ENCODE measurements at regions not wholly inside any gene's neighbourhood (a gene's known extent, or its start where the extent isn't known, plus 50 kb on each side); places are given as distances from the start of the nearest gene placed in this dataset.

- H3K79me2 ChIP-seq (ENCODE audit: low read length): no peaks in the 10 kb centered on the region
- peak overlapping the region; percentile 79 for H2AFZ ChIP-seq (ENCODE audit: low read length)
- H3K4me2 ChIP-seq (ENCODE audit: low read depth, low read length, poor library complexity, severe bottlenecking): no peak overlapping the region
Measured at GRCh38 chr14:31927348-31927832, 149.7 kb upstream of the ARHGAP5 start.

GRCh38 chr14:31930070-31930469 lies 147.0 kb upstream of the ARHGAP5 start:
- no peak overlapping the region for H3K27ac ChIP-seq (ENCODE audit: low read length)
- H3K4me1 ChIP-seq (ENCODE audit: low read length): peaks cover 24% of the 10 kb centered on the region
- H3K4me2 ChIP-seq (ENCODE audit: low read depth, low read length, poor library complexity, severe bottlenecking): no peak overlapping the region
- no peaks in the 10 kb centered on the region for H3K27me3 ChIP-seq (ENCODE audit: low read length)
- no peaks in the 10 kb centered on the region for H3K79me2 ChIP-seq (ENCODE audit: low read length)
- no peak overlapping the region for H3K4me3 ChIP-seq (ENCODE audit: low read length)
- H3K9ac ChIP-seq (ENCODE audit: low read length): no peak overlapping the region
- no peaks in the 10 kb centered on the region for H4K20me1 ChIP-seq (ENCODE audit: insufficient read depth, low read depth, low read length)
- H3K36me3 ChIP-seq (ENCODE audit: insufficient read depth, low read length): no peaks in the 10 kb centered on the region
- no peaks in the 10 kb centered on the region for H3K9me2 ChIP-seq (replicated peaks; ENCODE audit: insufficient read depth, low read length)
- no peak for DNase-seq
- H3K9me3 ChIP-seq (ENCODE audit: low read length): no peaks in the 10 kb centered on the region
- H2AFZ ChIP-seq (ENCODE audit: low read length): no peak overlapping the region

More at GRCh38 chr14:31927348-31927832, 149.7 kb upstream of the ARHGAP5 start:
- peak overlapping the region; percentile 14 for H3K27ac ChIP-seq (ENCODE audit: low read length)
- H3K4me1 ChIP-seq (ENCODE audit: low read length): peaks cover 33% of the 10 kb centered on the region
- no peaks in the 10 kb centered on the region for H3K9me2 ChIP-seq (replicated peaks; ENCODE audit: insufficient read depth, low read length)
- H3K27me3 ChIP-seq (ENCODE audit: low read length): no peaks in the 10 kb centered on the region
- no peaks in the 10 kb centered on the region for H4K20me1 ChIP-seq (ENCODE audit: insufficient read depth, low read depth, low read length)
- H3K4me3 ChIP-seq (ENCODE audit: low read length): no peak overlapping the region
- peak overlapping the region; percentile 21; the same call in 1 of the 2 replicates for H3K9ac ChIP-seq (ENCODE audit: low read length)
- no peak for DNase-seq
- H3K36me3 ChIP-seq (ENCODE audit: insufficient read depth, low read length): no peaks in the 10 kb centered on the region
- no peaks in the 10 kb centered on the region for H3K9me3 ChIP-seq (ENCODE audit: low read length)

GRCh38 chr14:31930493-31931240 lies 146.4 kb upstream of the ARHGAP5 start:
- Histone ChIP-seq H3K36me3 (ENCODE audit: insufficient read depth, low read length) (no peaks in the 10 kb centered on the region), H4K20me1 (ENCODE audit: insufficient read depth, low read depth, low read length) (no peaks in the 10 kb centered on the region), H3K27ac (ENCODE audit: low read length) (no peak overlapping the region), H3K9me3 (ENCODE audit: low read length) (no peaks in the 10 kb centered on the region), H3K4me1 (ENCODE audit: low read length) (peaks cover 24% of the 10 kb centered on the region), H2AFZ (ENCODE audit: low read length) (no peak overlapping the region), H3K9me2 (replicated peaks; ENCODE audit: insufficient read depth, low read length) (no peaks in the 10 kb centered on the region), H3K79me2 (ENCODE audit: low read length) (no peaks in the 10 kb centered on the region), H3K4me2 (ENCODE audit: low read depth, low read length, poor library complexity, severe bottlenecking) (no peak overlapping the region), H3K4me3 (ENCODE audit: low read length) (no peak overlapping the region), H3K9ac (ENCODE audit: low read length) (no peak overlapping the region), H3K27me3 (ENCODE audit: low read length) (no peaks in the 10 kb centered on the region)
- no peak for DNase-seq

- Histone ChIP-seq H3K4me3 (ENCODE audit: low read length) (no peak overlapping the region), H3K79me2 (ENCODE audit: low read length) (no peaks in the 10 kb centered on the region), H4K20me1 (ENCODE audit: insufficient read depth, low read depth, low read length) (no peaks in the 10 kb centered on the region), H3K4me2 (ENCODE audit: low read depth, low read length, poor library complexity, severe bottlenecking) (no peak overlapping the region), H3K27me3 (ENCODE audit: low read length) (no peaks in the 10 kb centered on the region), H2AFZ (ENCODE audit: low read length) (no peak overlapping the region), H3K4me1 (ENCODE audit: low read length) (peaks cover 18% of the 10 kb centered on the region), H3K9me3 (ENCODE audit: low read length) (no peaks in the 10 kb centered on the region), H3K27ac (ENCODE audit: low read length) (no peak overlapping the region), H3K36me3 (ENCODE audit: insufficient read depth, low read length) (no peaks in the 10 kb centered on the region), H3K9me2 (replicated peaks; ENCODE audit: insufficient read depth, low read length) (no peaks in the 10 kb centered on the region), H3K9ac (ENCODE audit: low read length) (no peak overlapping the region)
- no peak for DNase-seq
Measured at GRCh38 chr14:31932675-31933074, 144.4 kb upstream of the ARHGAP5 start.

GRCh38 chr14:31933716-31934115 lies 143.4 kb upstream of the ARHGAP5 start:
- H3K4me1 ChIP-seq (ENCODE audit: low read length): peaks cover 17% of the 10 kb centered on the region
- no peak overlapping the region for H3K4me2 ChIP-seq (ENCODE audit: low read depth, low read length, poor library complexity, severe bottlenecking)
- no peak overlapping the region for H3K9ac ChIP-seq (ENCODE audit: low read length)
- H4K20me1 ChIP-seq (ENCODE audit: insufficient read depth, low read depth, low read length): no peaks in the 10 kb centered on the region
- no peaks in the 10 kb centered on the region for H3K79me2 ChIP-seq (ENCODE audit: low read length)
- H3K9me3 ChIP-seq (ENCODE audit: low read length): no peaks in the 10 kb centered on the region
- H3K36me3 ChIP-seq (ENCODE audit: insufficient read depth, low read length): no peaks in the 10 kb centered on the region
- DNase-seq: no peak
- no peaks in the 10 kb centered on the region for H3K9me2 ChIP-seq (replicated peaks; ENCODE audit: insufficient read depth, low read length)
- no peak overlapping the region for H2AFZ ChIP-seq (ENCODE audit: low read length)
- H3K27me3 ChIP-seq (ENCODE audit: low read length): no peaks in the 10 kb centered on the region
- H3K27ac ChIP-seq (ENCODE audit: low read length): no peak overlapping the region
- no peak overlapping the region for H3K4me3 ChIP-seq (ENCODE audit: low read length)

- H3K27me3 ChIP-seq (ENCODE audit: low read length): no peaks in the 10 kb centered on the region
- no peak for DNase-seq
- H3K79me2 ChIP-seq (ENCODE audit: low read length): no peaks in the 10 kb centered on the region
- H3K27ac ChIP-seq (ENCODE audit: low read length): no peak overlapping the region
- no peaks in the 10 kb centered on the region for H3K9me3 ChIP-seq (ENCODE audit: low read length)
- H3K9me2 ChIP-seq (replicated peaks; ENCODE audit: insufficient read depth, low read length): no peaks in the 10 kb centered on the region
- no peak overlapping the region for H3K9ac ChIP-seq (ENCODE audit: low read length)
- H4K20me1 ChIP-seq (ENCODE audit: insufficient read depth, low read depth, low read length): no peaks in the 10 kb centered on the region
- no peaks in the 10 kb centered on the region for H3K36me3 ChIP-seq (ENCODE audit: insufficient read depth, low read length)
- peaks cover 17% of the 10 kb centered on the region for H3K4me1 ChIP-seq (ENCODE audit: low read length)
- no peak overlapping the region for H2AFZ ChIP-seq (ENCODE audit: low read length)
- H3K4me3 ChIP-seq (ENCODE audit: low read length): no peak overlapping the region
- H3K4me2 ChIP-seq (ENCODE audit: low read depth, low read length, poor library complexity, severe bottlenecking): no peak overlapping the region
Measured at GRCh38 chr14:31934767-31935266, 142.3 kb upstream of the ARHGAP5 start.

- Histone ChIP-seq H4K20me1 (ENCODE audit: insufficient read depth, low read depth, low read length) (no peaks in the 10 kb centered on the region), H3K4me1 (ENCODE audit: low read length) (peaks cover 17% of the 10 kb centered on the region), H3K4me2 (ENCODE audit: low read depth, low read length, poor library complexity, severe bottlenecking) (no peak overlapping the region), H3K9me2 (replicated peaks; ENCODE audit: insufficient read depth, low read length) (no peaks in the 10 kb centered on the region), H3K9ac (ENCODE audit: low read length) (no peak overlapping the region), H3K27me3 (ENCODE audit: low read length) (no peaks in the 10 kb centered on the region), H3K27ac (ENCODE audit: low read length) (no peak overlapping the region), H2AFZ (ENCODE audit: low read length) (no peak overlapping the region), H3K36me3 (ENCODE audit: insufficient read depth, low read length) (no peaks in the 10 kb centered on the region), H3K79me2 (ENCODE audit: low read length) (no peaks in the 10 kb centered on the region), H3K9me3 (ENCODE audit: low read length) (no peaks in the 10 kb centered on the region), H3K4me3 (ENCODE audit: low read length) (no peak overlapping the region)
- no peak for DNase-seq
Measured at GRCh38 chr14:31935391-31935790, 141.7 kb upstream of the ARHGAP5 start.

GRCh38 chr14:31936115-31936514 lies 141.0 kb upstream of the ARHGAP5 start:
- no peaks in the 10 kb centered on the region for H3K9me3 ChIP-seq (ENCODE audit: low read length)
- no peak overlapping the region for H3K4me2 ChIP-seq (ENCODE audit: low read depth, low read length, poor library complexity, severe bottlenecking)
- H3K36me3 ChIP-seq (ENCODE audit: insufficient read depth, low read length): no peaks in the 10 kb centered on the region
- H2AFZ ChIP-seq (ENCODE audit: low read length): no peak overlapping the region
- H4K20me1 ChIP-seq (ENCODE audit: insufficient read depth, low read depth, low read length): no peaks in the 10 kb centered on the region
- H3K79me2 ChIP-seq (ENCODE audit: low read length): no peaks in the 10 kb centered on the region
- H3K4me3 ChIP-seq (ENCODE audit: low read length): no peak overlapping the region
- no peak overlapping the region for H3K9ac ChIP-seq (ENCODE audit: low read length)
- no peaks in the 10 kb centered on the region for H3K27me3 ChIP-seq (ENCODE audit: low read length)
- H3K27ac ChIP-seq (ENCODE audit: low read length): no peak overlapping the region
- H3K9me2 ChIP-seq (replicated peaks; ENCODE audit: insufficient read depth, low read length): no peaks in the 10 kb centered on the region
- H3K4me1 ChIP-seq (ENCODE audit: low read length): peaks cover 17% of the 10 kb centered on the region
- DNase-seq: no peak
